Spleen (tissue), 7 donors: ENCODE measurements at regions not wholly inside any gene's neighbourhood (a gene's known extent, or its start where the extent isn't known, plus 50 kb on each side); places are given as distances from the start of the nearest gene placed in this dataset.

ENCODE experiments used
- CTCF ChIP-seq, 11 experiments: fragments of 200-600 bp in 7 of 11; fragments of 450-650 bp in 4 of 11; sonication (generic) in 4 of 11; IDR thresholded peaks in 8 of 11; conservative IDR thresholded peaks in 3 of 11; 1 replicate in 7 of 11; 2 replicates in 4 of 11; pipeline versions ENCODE4 v1.4.0 to v1.8.0; 2016 to 2021; ENCODE audit warnings: antibody characterized with exemption in 11 of 11, inconsistent platforms in 4 of 11, mild to moderate bottlenecking in 1 of 11
- POLR2A ChIP-seq, 3 donors: fragments of 450-650 bp; IDR thresholded peaks; one replicate each; pipeline ENCODE4 v1.5.1; 2017; ENCODE audit warnings: antibody characterized with exemption in 3 of 3, mild to moderate bottlenecking in 1 of 3
- POLR2AphosphoS5 ChIP-seq, 3 donors: sonication (generic); formaldehyde crosslinking; IDR thresholded peaks; one replicate each; pipeline ENCODE4 v1.5.1; 2017; ENCODE audit warnings: antibody characterized with exemption in 3 of 3
- donor health status: DM: no; HTN: no; CAD: no; lungs with moderate emphysema.
- donor health status: DM: no; HTN: no; CAD: no.
- donor health status: DM: no; HTN: no; CAD: no.

- TF ChIP-seq CTCF (IDR thresholded peaks at IDR 0.05 in 8 of 11, conservative IDR thresholded peaks at IDR 0.05 in 3 of 11) (no peak), POLR2AphosphoS5 (IDR thresholded peaks at IDR 0.05) (no peak), POLR2A (IDR thresholded peaks at IDR 0.05) (no peak)
Measured at GRCh38 chr2:144675731-144676130, 155.8 kb upstream of the ZEB2 start.
